ENCODE measurements at regions not wholly inside any gene's neighbourhood (a gene's known extent, or its start where the extent isn't known, plus 50 kb on each side); places are given as distances from the start of the nearest gene placed in this dataset.

DNA sequence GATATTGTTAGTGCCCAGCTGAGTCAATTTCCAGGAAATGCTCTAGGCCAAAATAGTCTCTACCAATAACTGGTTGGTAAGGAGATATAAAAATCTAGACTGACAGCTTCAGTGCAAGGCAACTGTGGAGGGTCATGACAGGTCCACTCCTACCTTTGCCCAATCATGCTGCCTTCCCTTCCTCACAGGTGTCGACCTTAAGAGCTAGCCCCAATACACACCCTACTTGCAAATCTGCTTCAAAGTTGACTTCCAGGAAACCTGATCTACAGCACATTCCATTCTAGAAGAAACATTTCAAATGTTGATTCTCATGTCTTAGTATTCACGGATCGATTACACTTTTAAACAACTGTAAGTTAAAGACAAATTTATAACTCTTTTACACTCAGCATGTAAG is 1455.5 kb downstream of the TECRL start:
- no peak for TF ChIP-seq POLR2A (IDR thresholded peaks at IDR 0.05)
- TF ChIP-seq, protein P1, sequence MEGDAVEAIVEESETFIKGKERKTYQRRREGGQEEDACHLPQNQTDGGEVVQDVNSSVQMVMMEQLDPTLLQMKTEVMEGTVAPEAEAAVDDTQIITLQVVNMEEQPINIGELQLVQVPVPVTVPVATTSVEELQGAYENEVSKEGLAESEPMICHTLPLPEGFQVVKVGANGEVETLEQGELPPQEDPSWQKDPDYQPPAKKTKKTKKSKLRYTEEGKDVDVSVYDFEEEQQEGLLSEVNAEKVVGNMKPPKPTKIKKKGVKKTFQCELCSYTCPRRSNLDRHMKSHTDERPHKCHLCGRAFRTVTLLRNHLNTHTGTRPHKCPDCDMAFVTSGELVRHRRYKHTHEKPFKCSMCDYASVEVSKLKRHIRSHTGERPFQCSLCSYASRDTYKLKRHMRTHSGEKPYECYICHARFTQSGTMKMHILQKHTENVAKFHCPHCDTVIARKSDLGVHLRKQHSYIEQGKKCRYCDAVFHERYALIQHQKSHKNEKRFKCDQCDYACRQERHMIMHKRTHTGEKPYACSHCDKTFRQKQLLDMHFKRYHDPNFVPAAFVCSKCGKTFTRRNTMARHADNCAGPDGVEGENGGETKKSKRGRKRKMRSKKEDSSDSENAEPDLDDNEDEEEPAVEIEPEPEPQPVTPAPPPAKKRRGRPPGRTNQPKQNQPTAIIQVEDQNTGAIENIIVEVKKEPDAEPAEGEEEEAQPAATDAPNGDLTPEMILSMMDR (IDR thresholded peaks at IDR 0.05) = no peak
